Hepatocyte (in vitro differentiated cells): ENCODE measurements at regions not wholly inside any gene's neighbourhood (a gene's known extent, or its start where the extent isn't known, plus 50 kb on each side); places are given as distances from the start of the nearest gene placed in this dataset.

Experiments used
- EZH2 ChIP-seq: fragments of 200-600 bp; sonication (generic); IDR thresholded peaks from 2 replicates; pipeline ENCODE4 v1.6.1; 2016; ENCODE audit warnings: antibody characterized with exemption, mild to moderate bottlenecking, borderline replicate concordance
- TF ChIP-seq, protein P1 (sequence below): fragments of 200-600 bp; sonication (generic); IDR thresholded peaks from 2 replicates; pipeline ENCODE4 v1.5.1; 2016; ENCODE audit warnings: antibody characterized with exemption, mild to moderate bottlenecking; ENCODE audit not compliant: poor library complexity

- TF ChIP-seq, protein P1, sequence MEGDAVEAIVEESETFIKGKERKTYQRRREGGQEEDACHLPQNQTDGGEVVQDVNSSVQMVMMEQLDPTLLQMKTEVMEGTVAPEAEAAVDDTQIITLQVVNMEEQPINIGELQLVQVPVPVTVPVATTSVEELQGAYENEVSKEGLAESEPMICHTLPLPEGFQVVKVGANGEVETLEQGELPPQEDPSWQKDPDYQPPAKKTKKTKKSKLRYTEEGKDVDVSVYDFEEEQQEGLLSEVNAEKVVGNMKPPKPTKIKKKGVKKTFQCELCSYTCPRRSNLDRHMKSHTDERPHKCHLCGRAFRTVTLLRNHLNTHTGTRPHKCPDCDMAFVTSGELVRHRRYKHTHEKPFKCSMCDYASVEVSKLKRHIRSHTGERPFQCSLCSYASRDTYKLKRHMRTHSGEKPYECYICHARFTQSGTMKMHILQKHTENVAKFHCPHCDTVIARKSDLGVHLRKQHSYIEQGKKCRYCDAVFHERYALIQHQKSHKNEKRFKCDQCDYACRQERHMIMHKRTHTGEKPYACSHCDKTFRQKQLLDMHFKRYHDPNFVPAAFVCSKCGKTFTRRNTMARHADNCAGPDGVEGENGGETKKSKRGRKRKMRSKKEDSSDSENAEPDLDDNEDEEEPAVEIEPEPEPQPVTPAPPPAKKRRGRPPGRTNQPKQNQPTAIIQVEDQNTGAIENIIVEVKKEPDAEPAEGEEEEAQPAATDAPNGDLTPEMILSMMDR = no peak
- no peak for TF ChIP-seq EZH2
These were observed 415.4 kb downstream of the MN1 start for GRCh38 chr22:27386186-27386585.
